ENCODE measurements at regions not wholly inside any gene's neighbourhood (a gene's known extent, or its start where the extent isn't known, plus 50 kb on each side); places are given as distances from the start of the nearest gene placed in this dataset.

DNA sequence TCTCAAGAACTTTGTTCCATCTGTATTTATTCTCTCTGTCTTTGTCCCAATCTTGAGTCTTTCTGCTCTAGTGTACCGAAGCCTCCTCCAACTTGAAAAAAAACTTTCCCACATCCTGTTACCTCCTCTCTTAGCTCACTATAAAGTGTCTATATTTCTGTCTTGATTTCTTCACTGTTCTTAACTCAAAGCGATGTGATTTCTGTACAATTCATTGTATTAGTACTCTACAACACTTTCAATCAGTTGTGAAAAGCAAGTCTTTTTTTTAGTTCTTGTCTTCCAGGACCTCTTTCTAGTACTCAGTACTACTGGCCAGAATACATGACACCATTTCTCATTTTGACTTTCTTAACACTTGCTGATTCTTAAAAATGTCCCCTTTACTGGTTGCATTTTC is 353.5 kb upstream of the SATB1 start:
- intact Hi-C loops (cut with micrococcal nuclease): no loop called here

DNA sequence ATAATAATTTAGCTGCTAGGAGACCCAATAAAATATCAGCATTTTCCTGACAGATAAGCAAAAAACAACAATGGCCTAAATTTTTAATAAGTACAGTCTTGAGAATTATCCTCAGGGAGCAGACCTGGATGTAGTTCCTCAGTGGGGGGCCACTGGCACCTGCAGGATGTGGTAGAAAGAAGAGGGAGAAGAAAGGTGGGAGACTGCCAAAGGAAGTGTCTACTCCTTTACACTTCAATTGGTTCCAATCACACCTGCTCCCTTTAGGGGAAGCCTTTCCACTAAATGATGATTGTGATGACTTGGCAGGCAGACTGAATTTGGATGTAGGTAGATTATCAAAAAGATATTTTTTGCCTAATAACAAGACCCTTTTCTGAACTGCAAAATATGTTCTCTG is 353.0 kb upstream of the SATB1 start:
- intact Hi-C loops (cut with micrococcal nuclease): no loop called here

DNA sequence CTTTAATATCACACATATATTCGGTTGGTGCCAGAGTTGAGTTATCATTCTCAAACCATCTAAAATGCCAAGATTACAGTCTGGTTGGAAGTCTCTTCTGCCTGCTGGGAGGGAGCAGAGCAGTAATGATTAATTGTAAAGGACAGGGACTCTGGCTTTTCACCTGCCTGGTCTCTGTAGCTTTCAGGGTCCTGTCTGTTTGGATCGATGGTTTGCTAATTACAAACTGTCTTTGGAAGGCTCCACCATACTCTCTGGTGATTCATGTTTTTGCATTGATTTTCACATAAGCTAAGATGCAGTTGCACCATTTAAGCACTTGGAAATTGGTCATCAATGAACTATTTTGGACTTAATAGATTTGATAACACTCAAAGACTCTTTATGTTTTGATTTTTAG is 350.4 kb upstream of the SATB1 start:
- intact Hi-C loops (cut with micrococcal nuclease): no loop called here

DNA sequence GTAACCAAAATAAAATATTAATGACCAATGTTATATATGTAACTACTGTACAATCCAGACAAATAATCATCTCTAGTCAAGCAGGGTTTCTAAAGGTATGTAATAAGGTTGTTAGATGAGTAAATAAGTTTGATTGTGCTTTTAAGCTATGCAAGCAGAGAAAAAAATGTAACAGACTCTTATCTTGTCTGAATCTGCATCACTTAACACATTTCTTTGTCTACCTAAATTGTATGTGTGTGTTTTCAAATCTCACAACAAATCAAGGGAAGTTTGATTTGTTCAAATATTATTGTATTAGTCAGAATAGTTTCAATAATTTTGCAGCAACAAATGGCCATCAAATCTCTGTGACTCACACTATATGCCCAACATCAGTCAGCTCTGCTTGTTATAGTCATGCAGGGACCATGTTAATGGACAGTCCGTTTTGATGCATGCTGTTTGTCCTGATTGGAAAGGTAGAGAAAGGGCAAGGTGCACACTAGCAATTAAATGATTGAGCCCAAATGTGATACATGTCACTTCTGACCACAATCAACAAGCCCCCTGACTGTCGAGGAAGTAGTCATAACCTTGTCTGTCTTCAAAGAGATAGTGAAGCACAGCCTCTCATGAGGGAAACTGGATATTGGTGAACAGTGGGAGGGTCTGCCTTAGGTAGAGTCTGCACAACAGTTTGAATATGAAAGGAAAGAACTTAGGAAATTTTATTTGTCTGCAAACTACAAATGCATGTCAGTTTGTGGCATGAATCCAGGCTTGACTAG is 349.4 kb upstream of the SATB1 start:
- intact Hi-C loops (cut with micrococcal nuclease): loop anchor here (5.0 kb wide), 1 partner anchor 277 kb away; no protein-coding TSS in a partner anchor

DNA sequence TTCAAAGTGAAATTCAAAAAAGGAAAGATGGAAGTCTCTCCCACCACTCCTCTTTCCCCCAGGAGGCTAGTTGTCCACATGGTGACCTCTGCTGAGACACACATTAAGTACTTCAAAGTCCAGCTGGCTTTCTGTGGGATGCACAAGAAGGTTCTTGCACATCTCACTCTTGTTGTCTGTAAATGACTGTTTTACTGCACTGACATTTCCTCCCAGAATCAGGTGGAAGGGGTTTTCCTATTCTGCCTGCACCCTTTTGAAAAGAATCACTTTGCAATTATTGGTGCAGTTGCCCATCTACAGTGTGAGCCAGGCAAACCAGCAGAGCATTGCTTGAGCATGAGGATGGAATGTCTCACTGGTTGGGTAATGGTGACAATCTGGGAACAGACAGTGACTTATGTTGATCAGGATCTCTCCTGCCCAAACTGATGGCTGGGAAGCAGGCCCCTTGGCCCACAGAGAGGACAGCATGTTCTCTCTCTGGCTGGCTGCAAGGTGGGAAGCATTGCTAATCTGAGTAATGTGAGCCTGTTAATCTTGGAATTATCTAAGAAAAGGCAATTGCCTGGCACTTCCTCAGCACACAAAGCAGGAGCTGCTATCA is 347.7 kb upstream of the SATB1 start:
- intact Hi-C loops (cut with micrococcal nuclease): loop anchor here (5.0 kb wide), 1 partner anchor 276 kb away; no protein-coding TSS in a partner anchor

DNA sequence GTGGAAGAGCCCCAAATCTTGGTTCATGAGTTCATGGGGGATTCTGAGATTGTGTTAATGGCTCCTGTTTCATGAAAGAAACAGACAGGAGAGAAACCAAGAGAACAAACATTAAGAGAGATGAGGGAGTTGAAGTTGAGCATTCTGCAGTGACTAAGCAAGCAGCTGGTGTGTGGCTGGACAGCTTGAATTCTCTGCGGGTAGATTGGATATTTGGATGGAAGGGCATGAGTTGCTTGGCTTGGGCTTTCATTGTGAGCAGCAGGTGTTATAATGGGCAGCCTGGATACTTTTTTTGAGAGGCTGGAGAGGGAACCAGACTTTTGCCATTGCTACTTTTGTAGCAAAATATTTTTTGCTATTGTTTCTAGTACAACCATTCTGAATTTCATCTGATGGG is 346.8 kb upstream of the SATB1 start:
- intact Hi-C loops (cut with micrococcal nuclease): loop anchor here (5.0 kb wide), 1 partner anchor 275 kb away; no protein-coding TSS in a partner anchor

DNA sequence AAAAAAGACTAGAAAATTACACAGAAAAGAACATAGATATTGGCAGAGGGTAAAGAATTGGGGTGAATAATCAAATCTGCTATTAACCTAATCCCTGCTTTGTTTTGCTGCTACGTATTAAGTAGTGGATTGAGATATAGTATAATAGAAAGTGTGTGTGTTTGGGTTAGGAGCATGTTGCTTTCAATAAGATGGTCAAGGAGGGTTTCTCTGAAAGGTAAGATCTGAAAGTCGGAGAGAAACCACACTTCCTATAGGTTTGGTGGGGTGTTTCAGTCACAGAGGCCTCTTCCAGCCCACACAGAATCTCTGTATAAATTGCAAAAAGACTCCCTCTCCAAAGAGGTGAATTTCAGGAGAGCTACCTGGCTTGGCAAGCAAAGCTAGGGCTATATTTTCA is 345.7 kb upstream of the SATB1 start:
- intact Hi-C loops (cut with micrococcal nuclease): loop anchor here (5.0 kb wide), 1 partner anchor 273 kb away; no protein-coding TSS in a partner anchor

DNA sequence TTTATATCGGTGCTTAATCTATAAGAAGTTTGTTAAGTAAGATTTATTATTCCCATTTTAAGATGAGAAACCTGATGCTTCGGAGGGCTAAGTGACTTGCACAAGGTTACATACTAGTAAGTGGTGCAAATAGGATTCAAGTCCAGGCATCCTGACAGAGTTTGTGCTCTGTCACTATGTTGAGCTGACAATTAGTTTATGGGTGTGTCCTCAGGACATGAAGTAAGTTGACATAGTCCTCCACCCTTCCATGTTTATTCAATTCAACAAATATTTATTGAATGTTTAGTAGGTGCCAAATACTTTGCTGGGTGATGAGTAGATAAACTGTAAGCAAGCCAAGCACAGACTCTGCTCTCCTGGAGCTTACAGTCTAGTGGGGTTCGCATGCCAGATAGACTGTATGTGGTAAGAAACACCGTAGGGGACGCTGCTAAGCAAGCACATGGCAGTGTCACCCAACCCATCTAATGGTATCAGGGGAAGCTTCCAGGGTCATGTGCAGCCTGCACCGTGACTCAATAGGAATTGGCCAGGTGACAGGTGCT is 342.7 kb upstream of the SATB1 start:
- intact Hi-C loops (cut with micrococcal nuclease): no loop called here

DNA sequence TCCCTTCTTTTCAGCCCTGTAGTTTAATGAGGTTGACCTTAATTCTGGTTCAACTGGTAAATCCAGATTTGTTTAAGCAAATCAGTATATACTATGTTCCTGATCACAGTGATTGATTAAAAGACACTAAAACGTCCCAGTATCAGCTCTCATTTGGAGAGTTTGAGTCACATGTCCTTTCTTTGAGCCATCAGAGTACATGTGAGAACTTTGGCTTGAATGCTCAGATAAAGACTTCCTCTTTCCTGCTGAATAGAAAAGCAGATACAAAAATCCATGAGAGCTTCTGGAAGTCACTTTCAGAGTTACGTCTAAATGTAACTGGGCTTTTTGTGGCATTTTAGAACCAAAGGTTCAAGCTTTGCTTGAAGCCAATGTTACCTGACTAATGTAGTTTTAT is 341.8 kb upstream of the SATB1 start:
- intact Hi-C loops (cut with micrococcal nuclease): no loop called here

DNA sequence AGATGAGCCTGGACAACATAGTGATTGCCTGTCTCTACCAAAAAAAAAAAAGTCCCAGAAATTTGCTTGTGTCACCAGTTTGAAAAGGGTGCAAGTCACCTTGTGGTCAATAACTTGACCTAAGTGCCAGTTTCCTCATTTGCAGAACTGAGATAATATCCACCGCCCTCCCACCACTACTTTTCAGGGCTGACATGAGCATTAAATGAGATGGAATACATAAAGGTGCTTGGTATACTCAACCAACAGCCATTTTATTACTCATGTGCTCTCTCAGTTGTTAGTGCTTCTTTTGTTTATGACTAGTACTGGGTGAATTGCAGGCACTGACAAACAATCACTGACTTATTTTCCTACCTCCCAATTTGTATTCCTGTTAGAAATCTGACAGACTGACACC is 340.5 kb upstream of the SATB1 start:
- intact Hi-C loops (cut with micrococcal nuclease): no loop called here

DNA sequence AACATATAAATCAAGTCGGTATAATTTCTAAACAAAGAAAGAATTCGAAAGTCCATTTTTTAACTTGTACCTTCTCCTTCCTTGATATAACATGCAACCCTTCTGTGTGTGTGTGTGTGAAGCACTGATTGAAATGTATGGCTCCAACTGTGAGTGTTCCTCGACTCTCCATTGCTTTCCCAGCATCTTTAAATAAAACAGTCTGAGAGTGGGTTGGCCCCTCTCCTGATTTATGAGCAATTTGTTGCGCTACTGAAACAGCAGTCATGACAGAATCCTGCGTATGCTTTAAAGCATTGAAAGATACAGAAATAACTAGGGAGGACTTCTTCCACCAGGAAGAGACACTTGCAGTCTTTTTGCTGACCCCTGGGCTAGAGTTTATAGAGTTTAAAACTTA is 340.0 kb upstream of the SATB1 start:
- intact Hi-C loops (cut with micrococcal nuclease): no loop called here

DNA sequence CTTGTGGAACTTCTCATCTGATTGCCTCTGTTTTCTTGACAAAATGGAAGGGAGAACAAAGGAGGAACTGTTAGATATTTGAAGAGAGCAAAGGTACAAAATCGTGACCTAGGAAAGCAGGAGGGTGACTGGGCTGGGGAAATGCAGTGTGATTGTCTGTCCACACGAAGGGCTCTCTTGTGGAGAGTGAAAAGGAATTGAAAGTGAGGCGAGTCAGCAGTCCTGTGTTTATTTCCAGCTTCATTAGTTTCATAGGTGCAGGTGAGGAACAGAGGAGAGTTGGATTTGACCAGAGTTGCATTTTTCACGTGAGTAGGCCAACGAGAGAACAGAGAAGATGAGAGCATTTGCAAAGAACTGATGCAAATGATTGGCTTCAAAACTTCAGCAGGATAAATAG is 336.4 kb upstream of the SATB1 start:
- intact Hi-C loops (cut with micrococcal nuclease): no loop called here

DNA sequence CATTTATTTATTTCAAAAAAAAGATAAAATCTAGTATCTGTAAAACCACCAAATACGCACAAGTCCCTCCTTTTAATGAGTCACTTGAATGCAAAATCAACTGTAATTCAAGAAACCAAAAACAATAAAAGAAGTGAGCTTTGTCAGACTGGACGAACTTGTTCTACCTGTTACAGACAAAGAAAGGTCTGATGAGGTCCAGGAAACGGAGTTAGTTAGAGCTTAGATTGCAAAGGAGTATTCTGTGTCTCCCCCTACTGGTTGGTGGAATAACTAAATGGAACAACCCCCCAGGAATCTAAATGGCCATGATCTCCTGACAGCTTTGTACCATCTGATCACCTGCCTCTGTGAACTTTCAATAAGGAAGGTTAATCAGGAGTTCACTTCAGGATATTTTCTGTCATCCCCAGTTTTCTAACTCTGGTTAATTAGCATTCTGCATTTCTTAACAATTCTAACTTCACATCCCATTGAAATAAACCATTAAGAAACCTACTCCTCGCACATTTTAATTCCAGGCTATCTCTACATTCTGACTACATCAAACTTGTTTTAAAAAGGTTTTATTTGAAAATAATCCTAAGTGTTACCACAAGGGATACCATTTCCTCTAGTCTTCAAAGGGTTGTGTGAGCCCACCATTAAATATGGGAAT is 333.0 kb upstream of the SATB1 start:
- intact Hi-C loops (cut with micrococcal nuclease): loop anchor here (1.0 to 2.0 kb wide), 12 partner anchors 17 to 348 kb away; no protein-coding TSS in a partner anchor

DNA sequence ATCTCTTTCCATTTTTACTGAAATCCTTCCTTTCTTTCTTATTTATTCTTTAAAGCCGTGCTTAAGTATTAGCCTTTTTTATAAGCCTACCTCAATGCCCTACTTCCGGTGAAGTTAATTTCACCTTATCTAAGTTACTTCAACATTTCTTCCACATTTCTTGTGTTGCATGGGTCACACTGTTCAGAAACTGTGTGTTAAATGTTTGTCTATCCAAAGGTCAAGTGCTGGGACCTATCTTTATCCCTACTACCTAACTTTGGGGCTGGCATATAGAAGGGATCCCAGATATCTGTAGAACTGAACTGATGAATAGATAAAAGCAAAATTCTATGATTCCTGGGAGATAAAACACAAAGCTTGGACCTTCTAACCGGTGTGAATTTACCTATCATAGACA is 332.3 kb upstream of the SATB1 start:
- intact Hi-C loops (cut with micrococcal nuclease): no loop called here

DNA sequence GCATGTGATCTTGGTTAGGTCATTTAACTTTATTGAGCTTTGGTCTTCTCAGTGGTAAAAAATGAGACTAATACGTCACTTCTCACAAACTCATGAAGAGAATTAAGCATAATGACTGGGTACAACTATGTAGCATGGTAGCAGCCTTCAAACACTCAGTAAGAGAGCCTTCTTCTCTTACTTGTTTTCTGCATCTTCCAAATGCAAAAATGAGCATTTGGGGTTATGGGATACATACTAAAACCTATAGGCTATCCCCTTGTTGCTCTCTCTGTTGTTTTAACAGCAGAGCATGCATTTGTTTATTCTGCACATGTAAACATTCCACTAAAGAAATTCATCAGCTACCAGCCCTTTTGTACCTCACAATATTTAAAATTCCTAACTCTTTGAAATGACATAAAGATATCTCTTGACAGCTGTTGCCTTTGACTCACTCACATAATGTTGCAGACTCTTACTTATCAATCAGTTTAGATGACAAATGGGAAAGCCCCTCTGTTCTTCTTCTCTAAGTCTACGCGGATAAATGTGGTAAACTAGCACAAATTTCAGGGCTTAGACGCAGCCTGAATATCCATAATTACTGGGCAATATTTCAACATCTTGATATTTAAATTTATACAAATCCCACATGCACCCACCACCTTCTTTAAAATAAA is 327.3 kb upstream of the SATB1 start:
- intact Hi-C loops (cut with micrococcal nuclease): no loop called here

DNA sequence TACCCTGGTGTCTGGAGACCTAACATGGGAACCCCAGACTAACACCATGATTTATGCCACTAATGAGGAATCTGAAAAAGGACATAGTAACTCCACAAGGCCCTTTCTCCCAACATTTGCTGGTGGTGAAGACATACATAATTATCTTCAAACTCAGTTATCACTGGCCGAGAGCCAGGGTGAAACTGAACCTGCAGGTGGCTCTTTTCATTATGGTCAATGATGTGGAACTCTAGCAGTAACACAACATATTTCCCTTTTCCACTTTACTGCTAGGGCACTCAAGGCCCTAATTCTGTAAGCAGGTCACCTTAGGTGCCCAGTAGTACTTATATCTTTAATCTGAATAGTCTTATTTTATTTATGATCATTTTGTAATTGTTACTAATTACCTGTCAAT is 326.4 kb upstream of the SATB1 start:
- intact Hi-C loops (cut with micrococcal nuclease): no loop called here

DNA sequence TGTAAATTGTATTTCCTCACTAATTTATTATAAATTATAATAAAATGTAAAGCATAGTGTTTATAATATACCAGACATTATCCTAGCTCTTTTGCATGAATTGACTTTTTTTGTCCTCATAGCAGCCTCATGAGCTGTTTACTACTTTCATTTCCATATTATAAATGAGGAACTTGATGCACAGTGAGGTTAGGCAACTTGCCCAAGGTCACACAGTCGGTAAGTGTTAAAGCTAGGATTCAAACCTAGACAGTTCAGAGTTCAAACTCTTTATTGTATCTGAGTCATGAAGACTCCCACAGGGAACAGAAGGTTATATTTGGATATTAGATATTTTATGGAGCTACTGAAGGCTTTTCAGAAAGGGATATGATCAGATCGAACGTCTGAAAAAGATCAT is 322.2 kb upstream of the SATB1 start:
- intact Hi-C loops (cut with micrococcal nuclease): no loop called here

DNA sequence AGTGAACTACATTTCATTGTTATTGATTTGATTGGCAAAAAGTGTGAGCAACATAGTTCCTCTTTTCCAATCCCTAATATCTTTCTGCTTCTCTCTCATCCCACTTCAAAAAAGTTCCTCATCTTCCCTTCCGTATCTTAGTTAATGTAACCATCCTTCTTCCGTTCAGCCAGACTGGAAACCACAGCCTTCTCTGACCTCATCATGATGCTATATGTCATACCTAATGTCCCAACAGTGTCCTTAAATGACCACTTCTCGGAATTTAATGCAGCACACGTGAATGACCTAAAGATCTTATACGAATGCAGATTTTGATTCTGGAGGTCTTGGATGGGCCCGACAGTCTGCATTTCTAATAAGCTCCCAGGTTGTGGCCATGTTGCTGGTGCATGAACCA is 320.3 kb upstream of the SATB1 start:
- intact Hi-C loops (cut with micrococcal nuclease): no loop called here

DNA sequence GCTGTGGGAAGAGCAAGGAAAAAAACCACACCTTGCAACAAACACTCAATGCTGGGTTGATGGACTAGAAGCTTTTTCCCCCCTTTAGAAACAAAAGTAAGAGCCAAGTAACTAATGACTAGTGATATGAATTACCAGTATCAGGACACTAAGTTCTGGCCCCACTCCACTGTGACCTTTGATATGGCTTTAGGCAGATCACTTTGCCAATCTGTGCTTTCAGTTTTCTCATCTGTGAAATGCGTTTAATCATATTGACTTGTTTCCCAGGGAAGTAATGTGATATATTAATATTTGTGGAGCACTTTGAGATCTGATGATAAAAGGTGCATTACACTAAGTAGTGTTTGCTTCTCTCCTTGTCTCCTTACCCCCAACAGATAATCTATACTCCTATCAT is 319.3 kb upstream of the SATB1 start:
- intact Hi-C loops (cut with micrococcal nuclease): loop anchor here (5.0 kb wide), 1 partner anchor 1002 kb away; the partner anchor contains the start of gene TBC1D5

DNA sequence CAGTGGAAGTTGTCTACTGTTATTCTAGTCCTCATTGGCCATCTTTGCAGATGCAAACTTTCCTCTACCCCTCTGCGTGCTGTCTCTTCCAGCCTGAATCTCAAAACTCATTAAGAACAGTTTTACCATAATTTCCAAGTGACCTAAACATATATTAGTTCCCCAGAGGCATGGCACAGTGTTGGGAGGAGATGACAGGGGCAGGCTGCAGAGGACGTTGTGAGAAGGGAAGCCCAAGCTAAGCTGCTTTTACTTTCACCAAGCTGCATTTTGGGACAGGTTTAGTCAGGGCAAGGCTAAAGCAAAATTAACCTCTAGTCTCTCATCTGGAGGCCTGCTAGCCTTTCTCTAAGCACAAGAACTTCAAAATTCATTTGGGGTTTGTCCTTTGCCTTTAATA is 318.6 kb upstream of the SATB1 start:
- intact Hi-C loops (cut with micrococcal nuclease): loop anchor here (5.0 kb wide), 1 partner anchor 1001 kb away; the partner anchor contains the start of gene TBC1D5
